ENCODE measurements at regions not wholly inside any gene's neighbourhood (a gene's known extent, or its start where the extent isn't known, plus 50 kb on each side); places are given as distances from the start of the nearest gene placed in this dataset.

GRCh38 chr18:38602341-38602740 lies 1036.7 kb upstream of the CELF4 start:
- TF ChIP-seq CTCF (IDR thresholded peaks at IDR 0.05; ENCODE audit: insufficient read depth, low read depth, low read length) (no peak), EZH2 (IDR thresholded peaks at IDR 0.05; ENCODE audit: insufficient read depth, low read length) (no peak)
